Activated naive CD4-positive, alpha-beta T cell treated with Interleukin-2 at 50 U/mL for 16 hours (primary cell): ENCODE measurements at regions not wholly inside any gene's neighbourhood (a gene's known extent, or its start where the extent isn't known, plus 50 kb on each side); places are given as distances from the start of the nearest gene placed in this dataset.

Experiments used
- DNase-seq: peaks from one replicate; pipeline ENCODE4 v3.0.0-alpha.2; 2020

DNA sequence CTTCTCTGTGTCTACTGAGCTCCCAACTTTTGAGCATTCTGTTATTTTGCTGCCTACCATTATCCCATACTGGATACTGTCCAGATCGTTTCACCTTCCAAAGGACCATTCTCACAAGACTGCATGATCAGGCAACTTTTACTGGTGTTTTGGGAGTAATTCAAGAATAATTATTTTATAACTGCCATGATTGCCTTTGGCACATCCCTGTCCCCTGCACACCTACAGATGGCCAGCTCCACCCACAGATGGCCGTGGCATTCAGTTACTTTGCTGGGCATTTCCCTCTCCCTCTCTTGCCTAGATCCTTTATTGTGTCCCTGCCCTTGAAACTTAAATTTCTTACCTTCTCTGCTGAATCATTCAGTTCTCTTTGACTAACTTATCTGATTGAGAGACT is 263.9 kb downstream of the DIPK2A start:
- no peak for DNase-seq

- DNase-seq, result no peak
Observed at GRCh38 chr3:144237351-144237750, 265.7 kb downstream of the DIPK2A start.

GRCh38 chr3:144241404-144241803 is 269.8 kb downstream of the DIPK2A start:
- DNase-seq, result no peak

GRCh38 chr3:144242747-144243146 is 271.1 kb downstream of the DIPK2A start:
- DNase-seq, result no peak

DNA sequence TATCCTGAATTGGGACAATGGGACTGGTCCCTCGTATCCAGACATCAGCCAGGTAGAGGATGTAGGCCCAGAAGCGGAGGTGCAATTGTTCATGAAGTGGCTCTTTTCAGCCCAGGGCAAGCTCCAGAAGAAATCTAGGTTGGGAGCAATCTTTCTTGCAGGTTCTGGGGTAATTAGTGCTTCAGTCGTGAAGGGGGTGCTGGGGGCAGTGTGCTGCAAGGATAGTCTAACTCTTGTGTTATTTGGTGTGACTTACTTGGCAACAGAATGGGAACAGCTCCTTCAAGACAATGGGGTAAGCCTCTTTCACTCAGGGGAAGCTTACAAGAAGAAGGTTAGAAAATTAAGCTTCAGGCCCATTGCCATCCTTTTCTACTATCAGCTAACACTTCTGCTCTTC is 273.0 kb downstream of the DIPK2A start:
- no peak for DNase-seq

DNA sequence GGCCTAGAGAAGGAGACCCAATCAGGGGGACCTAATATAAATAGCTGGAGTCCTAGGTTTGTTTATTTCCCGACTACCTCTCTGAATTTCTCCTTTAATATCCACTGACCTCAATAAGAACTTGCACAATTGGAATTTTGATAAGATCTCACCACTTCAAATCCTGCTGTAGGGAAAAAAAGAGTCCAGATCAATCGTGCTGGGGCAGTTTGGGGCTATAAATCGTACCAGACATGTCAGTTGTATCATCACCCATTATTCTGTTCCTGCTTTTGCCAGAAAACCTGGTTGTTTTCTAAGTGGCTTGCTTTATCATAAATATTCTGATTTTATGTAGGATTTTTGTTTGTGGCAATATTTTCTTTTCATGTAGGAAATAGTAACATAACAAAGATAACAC is 281.3 kb downstream of the DIPK2A start:
- no peak for DNase-seq

DNA sequence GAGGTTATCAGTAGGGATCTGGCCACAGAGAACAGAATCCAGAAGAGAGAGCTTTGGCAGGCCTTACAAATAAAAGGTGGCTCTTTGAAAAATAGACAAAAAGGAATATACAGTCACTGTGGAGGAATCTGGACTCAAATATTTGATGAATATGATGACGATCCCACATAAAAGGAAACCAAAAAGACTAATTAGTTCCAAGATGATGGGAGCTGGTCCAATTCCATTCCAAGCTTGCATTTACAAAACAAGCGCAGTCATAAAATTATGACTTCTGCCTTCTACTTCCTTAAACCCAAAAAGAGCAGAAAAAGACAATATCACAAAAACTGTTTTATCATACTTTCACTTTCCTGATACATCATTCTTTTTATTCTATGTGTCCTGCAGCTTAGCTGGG is 285.8 kb downstream of the DIPK2A start:
- DNase-seq, result no peak

DNA sequence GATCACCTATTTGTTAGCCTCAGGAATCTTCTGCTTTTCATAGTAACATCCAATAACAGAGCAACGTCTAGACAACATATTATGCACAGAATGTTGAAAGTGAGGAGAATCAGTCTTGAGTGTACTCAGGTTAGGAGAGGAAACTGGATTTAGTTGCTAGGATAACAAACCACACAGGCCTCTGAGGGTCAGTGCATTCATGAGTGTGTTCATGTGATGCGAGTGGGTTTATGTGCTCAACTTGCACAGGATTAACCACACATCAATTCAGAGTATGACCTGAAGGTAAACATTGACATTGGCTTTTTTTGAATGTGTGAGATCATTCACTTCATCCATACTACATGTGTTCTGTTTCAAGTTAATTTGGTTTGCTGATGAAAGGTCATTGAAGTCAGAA is 287.6 kb downstream of the DIPK2A start:
- DNase-seq, result no peak

DNA sequence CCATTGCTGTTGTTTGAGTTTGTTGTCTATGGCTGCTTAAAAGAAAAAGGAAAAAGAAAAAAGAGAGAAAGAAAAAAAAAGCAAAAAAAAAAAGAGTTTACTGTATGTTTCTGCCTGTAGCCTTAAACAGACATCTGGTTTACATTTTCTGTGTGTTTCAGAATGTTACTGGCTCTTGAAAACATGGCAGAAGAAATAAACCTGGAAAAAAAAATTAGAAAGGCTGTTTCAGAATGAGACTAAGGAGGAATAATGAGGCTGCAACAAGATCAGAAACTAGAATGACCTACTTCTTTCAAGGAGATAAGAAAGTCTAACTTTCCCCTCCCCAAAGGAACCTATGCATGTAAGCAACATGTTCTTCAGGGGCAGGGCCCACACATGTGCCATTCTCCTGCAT is 292.1 kb downstream of the DIPK2A start:
- DNase-seq, result no peak

DNA sequence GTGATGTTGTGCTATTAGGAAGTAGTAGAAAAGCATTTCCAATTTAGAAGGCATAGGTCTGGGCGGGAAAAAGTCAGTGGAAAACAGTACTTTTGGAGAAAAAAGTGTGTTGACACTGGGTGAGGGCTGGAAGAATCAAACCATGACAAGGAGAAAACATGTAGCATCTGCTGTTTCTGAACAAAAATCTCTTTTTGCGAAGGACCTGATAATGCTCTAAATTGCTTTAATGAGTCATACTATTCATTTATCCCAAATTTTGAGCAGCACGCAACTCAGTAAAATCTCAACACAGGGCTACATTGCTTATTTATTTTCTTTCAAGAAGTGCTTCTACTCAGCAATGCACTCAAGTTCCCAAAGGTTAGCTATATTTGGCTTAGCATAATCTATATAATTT is 292.7 kb downstream of the DIPK2A start:
- no peak for DNase-seq

DNA sequence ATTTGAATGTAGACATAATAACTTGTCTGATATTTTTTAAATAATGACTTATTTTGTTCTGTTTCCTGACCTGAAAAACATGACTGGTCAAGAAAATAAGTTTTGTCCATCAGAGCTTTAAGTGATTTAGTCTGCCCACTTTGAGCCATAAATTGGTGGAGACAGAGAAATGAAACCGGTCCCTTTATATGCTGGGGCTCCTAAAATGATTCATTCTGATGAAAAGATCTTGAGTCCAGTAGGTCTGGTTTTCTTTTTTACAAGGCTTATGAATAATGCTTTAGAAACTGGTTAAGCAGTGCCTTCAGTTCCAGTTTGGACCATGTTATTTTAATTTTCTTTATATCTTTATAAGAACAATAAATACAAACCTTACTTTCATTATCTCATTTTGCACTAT is 293.2 kb downstream of the DIPK2A start:
- no peak for DNase-seq

DNA sequence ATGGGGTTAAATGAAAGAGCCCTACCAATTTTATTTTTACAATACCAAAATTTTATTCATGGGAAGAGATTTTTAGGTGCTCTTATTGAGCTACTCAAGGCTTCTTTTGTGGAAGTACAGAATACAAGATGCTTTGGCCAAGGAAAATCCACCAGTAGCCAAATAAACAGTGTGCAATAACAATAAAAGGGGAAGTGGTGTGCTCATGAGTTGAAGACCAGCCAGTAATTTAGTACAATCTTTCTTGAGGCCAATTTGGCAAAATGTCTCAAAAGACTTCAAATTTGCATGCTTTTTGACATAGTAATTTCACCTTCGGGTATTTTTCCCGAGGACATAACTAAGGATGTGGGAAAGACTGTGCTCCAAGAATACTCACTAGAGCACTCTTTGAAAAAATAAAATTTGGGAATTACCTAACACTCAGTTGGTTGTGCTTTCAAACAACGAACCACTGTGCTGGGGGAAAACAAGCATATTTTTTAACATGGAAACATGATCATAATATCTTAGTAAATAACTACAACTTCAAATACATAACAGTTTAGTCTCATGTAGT is 294.0 kb downstream of the DIPK2A start:
- DNase-seq, result no peak

DNA sequence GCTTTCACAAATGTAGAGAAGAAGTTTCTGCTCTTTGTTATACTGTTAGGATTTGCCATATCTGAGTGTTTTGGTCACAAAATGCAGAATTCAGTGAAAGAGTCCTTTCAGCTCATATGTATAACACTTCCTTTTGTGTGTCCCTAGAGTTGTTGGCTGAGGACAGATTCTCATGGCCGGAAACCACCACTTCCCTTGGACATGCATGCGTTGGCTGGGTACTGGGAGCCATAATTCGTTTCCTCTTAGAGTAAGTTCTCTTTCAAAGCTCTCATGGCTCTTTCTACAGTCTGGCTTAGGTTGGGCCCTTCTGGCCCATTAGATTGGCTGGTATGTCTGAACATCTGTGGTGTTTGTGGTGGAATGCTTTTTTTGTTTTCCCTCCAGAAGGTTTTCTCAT is 298.5 kb downstream of the DIPK2A start:
- no peak for DNase-seq

DNA sequence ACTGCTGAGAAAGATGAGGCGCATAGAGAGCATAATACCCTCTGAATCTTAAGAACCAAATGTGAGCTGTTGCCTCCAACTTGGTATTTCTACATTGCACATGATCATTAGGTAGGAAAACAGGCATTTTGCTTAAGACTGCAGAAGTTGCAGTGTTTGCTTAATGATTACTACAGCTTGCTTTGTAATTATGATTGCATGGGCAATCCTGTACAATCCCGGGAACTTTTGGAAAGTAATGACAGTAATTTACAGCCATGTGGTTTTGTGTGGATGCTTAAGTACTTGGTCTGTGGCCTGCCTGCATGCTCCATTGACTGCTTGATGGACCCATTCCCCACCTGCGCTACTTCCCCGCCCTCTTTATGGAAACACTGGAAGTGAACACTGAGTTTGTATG is 301.1 kb downstream of the DIPK2A start:
- no peak for DNase-seq

GRCh38 chr3:144273601-144274000 is 302.0 kb downstream of the DIPK2A start:
- DNase-seq, result no peak

DNA sequence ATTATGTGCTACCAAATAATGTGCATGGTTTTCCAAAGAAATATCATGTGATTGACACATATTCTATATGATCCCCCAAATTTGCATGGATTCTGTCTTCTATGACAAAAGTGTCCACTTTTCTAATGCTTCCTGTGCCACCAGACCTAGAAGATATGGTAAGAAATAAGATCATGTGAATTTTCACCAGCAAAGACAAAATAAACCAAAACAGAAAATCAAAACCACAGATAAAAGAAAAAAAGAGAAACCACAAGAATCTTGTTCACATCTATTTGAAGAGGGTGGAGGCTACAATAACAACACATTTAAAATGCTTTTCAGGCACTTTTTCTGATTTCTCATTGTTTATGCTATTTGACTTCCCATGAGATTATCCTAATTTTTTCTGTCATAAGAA is 303.4 kb downstream of the DIPK2A start:
- no peak for DNase-seq

GRCh38 chr3:144282313-144282712 is 310.7 kb downstream of the DIPK2A start:
- DNase-seq, result no peak

- DNase-seq, result no peak
Observed at GRCh38 chr3:144286235-144286910, 314.8 kb downstream of the DIPK2A start.

GRCh38 chr3:144287001-144287400 is 315.4 kb downstream of the DIPK2A start:
- DNase-seq, result no peak

DNA sequence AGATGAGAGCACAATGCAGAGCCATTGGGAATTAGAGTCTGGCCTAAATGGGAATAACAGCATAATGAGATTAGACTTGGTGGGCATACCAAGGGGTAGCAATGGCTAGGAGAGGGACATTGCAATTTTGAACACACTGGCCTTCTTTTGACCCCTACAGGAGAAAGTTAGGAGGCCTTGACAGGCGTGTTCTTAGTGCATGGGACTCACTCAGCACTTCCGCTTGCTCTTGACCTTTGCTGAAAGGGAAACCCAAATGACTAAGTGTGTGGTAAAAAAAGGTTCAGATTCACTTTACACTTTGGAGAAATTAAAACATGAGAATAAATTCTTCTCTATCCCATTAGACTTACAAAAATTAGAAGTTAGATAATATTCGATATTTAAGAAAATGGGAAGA is 317.4 kb downstream of the DIPK2A start:
- DNase-seq, result no peak

DNA sequence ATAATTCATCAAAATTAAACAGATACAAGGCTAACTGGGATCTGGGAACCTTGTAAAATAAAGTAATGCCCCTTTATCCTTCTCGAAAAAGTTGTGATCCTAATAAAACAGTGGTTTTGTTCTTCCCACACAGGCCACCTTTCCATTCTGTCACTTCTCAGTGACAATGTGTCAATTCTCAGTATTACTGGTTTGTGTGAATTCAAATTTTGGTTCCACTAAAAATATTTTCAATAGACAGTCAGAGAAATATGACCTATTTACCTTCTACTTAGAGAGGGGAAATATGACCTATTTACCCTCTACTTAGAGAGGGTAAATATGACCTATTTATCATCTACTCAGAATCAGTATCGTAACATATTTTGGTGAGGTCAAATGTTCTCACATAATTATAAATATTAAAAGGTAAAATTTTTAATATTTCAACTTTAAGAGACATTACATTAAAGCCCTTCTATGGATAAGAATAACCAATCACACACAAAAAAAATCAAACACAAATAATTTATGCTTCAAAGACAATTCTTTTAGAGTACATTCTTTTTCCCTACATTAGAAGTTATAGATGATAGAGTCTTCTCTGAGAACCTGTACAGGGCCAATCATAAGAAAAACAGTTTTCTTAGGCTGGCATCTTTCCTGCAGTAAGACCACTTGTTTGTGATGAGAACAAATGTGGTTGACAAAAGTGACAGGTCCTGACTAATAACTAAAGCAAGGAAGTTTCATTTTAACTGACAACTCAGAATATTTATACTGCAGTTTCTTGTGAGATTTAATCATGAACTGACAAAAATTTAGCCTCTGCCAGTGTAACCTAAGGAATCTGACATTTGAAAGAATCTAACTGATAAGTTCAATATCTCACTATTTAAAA is 323.3 kb downstream of the DIPK2A start:
- no peak for DNase-seq

DNA sequence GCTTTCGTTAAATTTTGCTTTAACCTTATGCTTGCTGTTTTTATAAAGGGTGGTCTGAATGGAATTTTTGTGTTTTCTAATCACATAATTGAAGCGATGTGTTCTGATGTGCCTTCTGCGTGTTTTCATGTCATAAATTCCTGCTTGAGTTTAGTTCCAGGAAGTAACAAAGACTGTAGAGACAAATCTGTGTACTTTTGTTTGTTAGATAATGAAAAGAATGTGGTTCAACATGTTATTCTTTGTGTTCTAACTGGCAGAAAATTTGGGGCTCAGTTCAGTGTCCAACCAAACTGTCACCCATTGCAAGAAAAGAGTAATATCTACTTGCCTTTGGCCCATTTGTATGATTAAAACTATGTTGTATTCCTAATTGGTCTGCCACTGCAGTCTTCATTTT is 324.0 kb downstream of the DIPK2A start:
- DNase-seq, result no peak

DNA sequence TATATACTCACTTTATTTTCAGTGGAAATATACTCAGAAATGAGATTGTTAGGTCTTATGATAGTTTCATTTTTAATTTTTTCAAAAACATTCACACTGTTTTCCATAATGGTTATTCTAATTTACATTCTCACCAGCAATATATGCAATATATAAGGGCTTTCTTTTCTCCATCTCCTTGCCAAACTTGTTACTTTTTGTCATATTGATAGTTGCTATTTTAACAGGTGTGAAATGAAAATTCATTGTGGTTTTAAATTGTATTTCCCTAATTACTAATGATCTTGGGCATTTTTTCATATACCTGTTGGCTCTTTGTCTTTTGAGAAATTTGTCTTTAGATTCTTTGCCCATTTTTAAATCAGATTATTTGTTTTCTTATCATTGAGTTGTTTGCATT is 325.2 kb downstream of the DIPK2A start:
- DNase-seq, result no peak

GRCh38 chr3:144301863-144302262 is 330.2 kb downstream of the DIPK2A start:
- no peak for DNase-seq
